Choroid plexus epithelial cell (primary cell): ENCODE measurements at regions not wholly inside any gene's neighbourhood (a gene's known extent, or its start where the extent isn't known, plus 50 kb on each side); places are given as distances from the start of the nearest gene placed in this dataset.

Experiments
- DNase-seq: peaks from one replicate; pipeline ENCODE4 v3.0.0-alpha.2; 2010; ENCODE audit warnings: low read depth
- H3K4me3 ChIP-seq: 2 replicates; pipeline ENCODE4 v1.5.1; 2011; ENCODE audit warnings: low read depth, mild to moderate bottlenecking, control low read depth, low read length, moderate library complexity
- CTCF ChIP-seq: conservative IDR thresholded peaks from 2 replicates; pipeline ENCODE4 v1.5.1; 2011; ENCODE audit warnings: low read depth, mild to moderate bottlenecking, control low read depth, inconsistent platforms, low read length, moderate library complexity

- TF ChIP-seq CTCF, result no peak
- H3K4me3 ChIP-seq, result no peak overlapping the region
- DNase-seq, result no peak
Measured at GRCh38 chr2:144166743-144167142, 353.2 kb downstream of the ZEB2 start.

- H3K4me3 ChIP-seq, result no peak overlapping the region
- TF ChIP-seq CTCF, result no peak
- DNase-seq, result no peak
Measured at GRCh38 chr2:144165599-144166250, 354.2 kb downstream of the ZEB2 start.

GRCh38 chr2:144163592-144163991 is 356.3 kb downstream of the ZEB2 start:
- H3K4me3 ChIP-seq, result no peak overlapping the region
- no peak for TF ChIP-seq CTCF

GRCh38 chr2:144162652-144163051 is 357.3 kb downstream of the ZEB2 start:
- TF ChIP-seq CTCF, result peak; percentile 61
- no peak overlapping the region for H3K4me3 ChIP-seq
- peak; percentile 23 for DNase-seq

More at GRCh38 chr2:144163592-144163991, 356.3 kb downstream of the ZEB2 start:
- no peak for DNase-seq

GRCh38 chr2:144161061-144161460 is 358.9 kb downstream of the ZEB2 start:
- no peak overlapping the region for H3K4me3 ChIP-seq
- DNase-seq, result no peak
- TF ChIP-seq CTCF, result no peak

GRCh38 chr2:144159240-144159639 is 360.7 kb downstream of the ZEB2 start:
- no peak for DNase-seq
- TF ChIP-seq CTCF, result no peak
- no peak overlapping the region for H3K4me3 ChIP-seq

GRCh38 chr2:144158096-144158495 is 361.8 kb downstream of the ZEB2 start:
- TF ChIP-seq CTCF, result no peak
- DNase-seq, result no peak

More at GRCh38 chr2:144158096-144158495, 361.8 kb downstream of the ZEB2 start:
- no peak overlapping the region for H3K4me3 ChIP-seq
